HEK293 (cell line): ENCODE measurements at regions not wholly inside any gene's neighbourhood (a gene's known extent, or its start where the extent isn't known, plus 50 kb on each side); places are given as distances from the start of the nearest gene placed in this dataset.

Experiments used
- CTCF ChIA-PET: fragments of 350-600 bp; formaldehyde crosslinking; extraction: SDS; loops from one replicate; lab custom pipeline; 2021; ENCODE audit warnings: antibody characterized with exemption; lab: Yijun Ruan, JAX
- POLR2A ChIA-PET: fragments of 300-600 bp; formaldehyde crosslinking; extraction: SDS; loops from one replicate; lab custom pipeline; 2020; ENCODE audit warnings: antibody characterized with exemption, inconsistent platforms; lab: Yijun Ruan, JAX
- H3K27ac ChIP-seq: fragments of 200-500 bp; sonication (Bioruptor generic); 2 replicates; pipeline ENCODE4 v1.5.1; 2014; ENCODE audit warnings: low read depth, low read length, control low read depth, inconsistent platforms; ENCODE audit errors: extremely low read depth
- H3K36me3 ChIP-seq, 2 experiments: fragments of 200-500 bp in 1 of 2; sonication (Bioruptor generic) in 1 of 2; 1 replicate in 1 of 2; 2 replicates in 1 of 2; pipeline ENCODE4 v1.5.1; 2014 to 2017; ENCODE audit warnings: inconsistent platforms in 2 of 2, low read length in 2 of 2; ENCODE audit not compliant: control insufficient read depth in 2 of 2, insufficient read depth in 1 of 2
- H3K4me1 ChIP-seq: fragments of 200-500 bp; sonication (Bioruptor generic); 2 replicates; pipeline ENCODE4 v1.5.1; 2014; ENCODE audit warnings: mild to moderate bottlenecking, low read length, inconsistent platforms; ENCODE audit not compliant: control insufficient read depth, insufficient read depth
- H3K4me3 ChIP-seq: 2 replicates; pipeline ENCODE4 v1.5.1; 2011; ENCODE audit warnings: low read depth, mild to moderate bottlenecking, control low read depth, low read length, moderate library complexity
- H3K9me3 ChIP-seq: fragments of 200-500 bp; sonication (Bioruptor generic); 2 replicates; pipeline ENCODE4 v1.5.1; 2014; ENCODE audit warnings: low read depth, low read length, inconsistent platforms; ENCODE audit not compliant: control insufficient read depth, insufficient read depth
- BCL6B ChIP-seq: fragments of 450-650 bp; formaldehyde crosslinking; IDR thresholded peaks from 2 replicates; pipeline ENCODE4 v1.5.1; 2017; ENCODE audit warnings: missing biosample characterization, missing genetic modification characterization
- HIC1 ChIP-seq: fragments of 450-650 bp; formaldehyde crosslinking; IDR thresholded peaks from 2 replicates; pipeline ENCODE4 v1.5.1; 2016; ENCODE audit warnings: missing biosample characterization, missing genetic modification characterization
- HOXD13 ChIP-seq: sonication (generic); formaldehyde crosslinking; IDR thresholded peaks from 2 replicates; pipeline ENCODE4 v1.8.0; 2022; ENCODE audit warnings: missing genetic modification reagents, borderline replicate concordance
- KLF1 ChIP-seq: fragments of 450-650 bp; formaldehyde crosslinking; IDR thresholded peaks from 2 replicates; pipeline ENCODE4 v1.5.1; 2016; ENCODE audit warnings: missing biosample characterization, missing genetic modification characterization
- KLF16 ChIP-seq: fragments of 450-650 bp; formaldehyde crosslinking; IDR thresholded peaks from 2 replicates; pipeline ENCODE4 v1.5.1; 2017; ENCODE audit warnings: missing biosample characterization, missing genetic modification characterization
- SCRT1 ChIP-seq: fragments of 450-650 bp; formaldehyde crosslinking; IDR thresholded peaks from 2 replicates; pipeline ENCODE4 v1.5.1; 2016; ENCODE audit warnings: missing biosample characterization, missing genetic modification characterization, borderline replicate concordance
- SP3 ChIP-seq: fragments of 450-650 bp; formaldehyde crosslinking; IDR thresholded peaks from 2 replicates; pipeline ENCODE4 v1.5.1; 2016; ENCODE audit warnings: missing biosample characterization, missing genetic modification characterization
- SP7 ChIP-seq: fragments of 450-650 bp; formaldehyde crosslinking; IDR thresholded peaks from 2 replicates; pipeline ENCODE4 v1.5.1; 2016; ENCODE audit warnings: missing biosample characterization, missing genetic modification characterization
- TRIM28 ChIP-seq: IDR thresholded peaks from 2 replicates; pipeline ENCODE4 v1.6.1; 2011; ENCODE audit warnings: low read length, control low read depth, borderline replicate concordance
- ZBTB7A ChIP-seq: fragments of 450-650 bp; formaldehyde crosslinking; IDR thresholded peaks from 2 replicates; pipeline ENCODE4 v1.5.1; 2016; ENCODE audit warnings: low read depth, missing biosample characterization, missing genetic modification characterization
- ZNF155 ChIP-seq: fragments of 450-650 bp; formaldehyde crosslinking; IDR thresholded peaks from 2 replicates; pipeline ENCODE4 v1.5.1; 2016; ENCODE audit warnings: missing biosample characterization, missing genetic modification characterization
- ZNF221 ChIP-seq: fragments of 450-650 bp; formaldehyde crosslinking; IDR thresholded peaks from 2 replicates; pipeline ENCODE4 v1.5.1; 2017; ENCODE audit warnings: missing biosample characterization, missing genetic modification characterization, borderline replicate concordance
- ZNF248 ChIP-seq: fragments of 450-650 bp; formaldehyde crosslinking; IDR thresholded peaks from 2 replicates; pipeline ENCODE4 v1.5.1; 2017; ENCODE audit warnings: missing biosample characterization, missing genetic modification characterization
- ZNF266 ChIP-seq: fragments of 450-650 bp; formaldehyde crosslinking; IDR thresholded peaks from 2 replicates; pipeline ENCODE4 v1.5.1; 2016; ENCODE audit warnings: missing biosample characterization, missing genetic modification characterization, low read depth
- ZNF274 ChIP-seq, 2 experiments: fragments of 200-500 bp in 1 of 2; fragments of 450-650 bp in 1 of 2; sonication (Bioruptor generic) in 1 of 2; formaldehyde crosslinking in 1 of 2; IDR thresholded peaks; 2 replicates each; pipeline versions ENCODE4 v1.5.1 to v1.6.1; 2014 to 2016; ENCODE audit warnings: borderline replicate concordance in 1 of 2, inconsistent platforms in 1 of 2, low read length in 1 of 2, missing biosample characterization in 1 of 2, missing genetic modification characterization in 1 of 2
- ZNF350 ChIP-seq: fragments of 450-650 bp; formaldehyde crosslinking; IDR thresholded peaks from 2 replicates; pipeline ENCODE4 v1.5.0; 2017; ENCODE audit warnings: missing biosample characterization, mild to moderate bottlenecking, missing genetic modification characterization
- ZNF362 ChIP-seq: fragments of 450-650 bp; formaldehyde crosslinking; IDR thresholded peaks from 2 replicates; pipeline ENCODE4 v1.5.1; 2016; ENCODE audit warnings: missing biosample characterization, missing genetic modification characterization
- ZNF501 ChIP-seq: fragments of 450-650 bp; formaldehyde crosslinking; IDR thresholded peaks from 2 replicates; pipeline ENCODE4 v1.5.1; 2016; ENCODE audit warnings: missing biosample characterization, missing genetic modification characterization
- ZNF510 ChIP-seq: fragments of 450-650 bp; formaldehyde crosslinking; IDR thresholded peaks from 2 replicates; pipeline ENCODE4 v1.5.1; 2018; ENCODE audit warnings: mild to moderate bottlenecking, missing genetic modification characterization, missing biosample characterization; ENCODE audit not compliant: insufficient replicate concordance
- ZNF558 ChIP-seq: fragments of 450-650 bp; formaldehyde crosslinking; IDR thresholded peaks from 2 replicates; pipeline ENCODE4 v1.5.1; 2016; ENCODE audit warnings: missing biosample characterization, missing genetic modification characterization
- ZNF580 ChIP-seq: fragments of 450-650 bp; formaldehyde crosslinking; IDR thresholded peaks from 2 replicates; pipeline ENCODE4 v1.5.1; 2016; ENCODE audit warnings: missing biosample characterization, missing genetic modification characterization
- ZNF621 ChIP-seq: fragments of 450-650 bp; formaldehyde crosslinking; IDR thresholded peaks from 2 replicates; pipeline ENCODE4 v1.5.1; 2017; ENCODE audit warnings: missing biosample characterization, missing genetic modification characterization
- ZNF704 ChIP-seq: fragments of 450-650 bp; formaldehyde crosslinking; IDR thresholded peaks from 2 replicates; pipeline ENCODE4 v1.5.1; 2016; ENCODE audit warnings: missing biosample characterization, missing genetic modification characterization
- ZNF768 ChIP-seq: fragments of 450-650 bp; formaldehyde crosslinking; IDR thresholded peaks from 2 replicates; pipeline ENCODE4 v1.5.1; 2018; ENCODE audit warnings: missing biosample characterization, mild to moderate bottlenecking, missing genetic modification characterization
- ZNF777 ChIP-seq: fragments of 450-650 bp; formaldehyde crosslinking; IDR thresholded peaks from 2 replicates; pipeline ENCODE4 v1.5.1; 2017; ENCODE audit warnings: missing biosample characterization, missing genetic modification characterization, borderline replicate concordance
- ZNF830 ChIP-seq: fragments of 450-650 bp; IDR thresholded peaks from 2 replicates; pipeline ENCODE4 v1.5.0; 2018; ENCODE audit warnings: missing biosample characterization, missing genetic modification characterization, low read depth, mild to moderate bottlenecking, moderate library complexity
- ZSCAN30 ChIP-seq: fragments of 450-650 bp; IDR thresholded peaks from 2 replicates; pipeline ENCODE4 v1.5.1; 2018; ENCODE audit warnings: missing biosample characterization, mild to moderate bottlenecking, missing genetic modification characterization, moderate library complexity

- Histone ChIP-seq H3K4me1 (no peaks in the 10 kb centered on the region), H3K36me3 (no peaks in the 10 kb centered on the region), H3K4me3 (no peak overlapping the region), H3K27ac (no peak overlapping the region), H3K9me3 (no peaks in the 10 kb centered on the region)
- ChIA-PET CTCF (no interaction called here), POLR2A (no interaction called here)
- no peak for TF ChIP-seq ZNF777 (tag by site-specific recombination)
- TF ChIP-seq ZNF350 (tag by site-specific recombination): no peak
- no peak for TF ChIP-seq HOXD13 (CRISPR knock-in tag)
- no peak for TF ChIP-seq ZBTB7A
- no peak for TF ChIP-seq ZSCAN30 (tag by site-specific recombination)
- no peak for TF ChIP-seq KLF16 (tag by site-specific recombination)
- no peak for TF ChIP-seq HIC1 (tag by site-specific recombination)
- TF ChIP-seq SP3 (tag by site-specific recombination): no peak
- TF ChIP-seq ZNF510 (tag by site-specific recombination): no peak
- TF ChIP-seq SCRT1 (tag by site-specific recombination): no peak
These were observed 600.2 kb upstream of the GRM7 start for GRCh38 chr3:6260551-6261191.

- Histone ChIP-seq H3K9me3 (no peaks in the 10 kb centered on the region), H3K4me1 (no peaks in the 10 kb centered on the region), H3K4me3 (no peak overlapping the region), H3K36me3 (no peaks in the 10 kb centered on the region), H3K27ac (no peak overlapping the region)
- no peak for TF ChIP-seq ZNF248
- TF ChIP-seq ZNF768 (tag by site-specific recombination): no peak
- no peak for TF ChIP-seq ZNF274 (IDR thresholded peaks at IDR 0.05; ENCODE audit: low read length)
- TF ChIP-seq ZNF274 (tag by site-specific recombination; IDR thresholded peaks at IDR 0.05; ENCODE audit: borderline replicate concordance): no peak
- TF ChIP-seq ZNF830: no peak
- no peak for TF ChIP-seq ZNF155 (tag by site-specific recombination)
- TF ChIP-seq ZNF558 (tag by site-specific recombination): no peak
- POLR2A ChIA-PET: no interaction called here
- CTCF ChIA-PET: no interaction called here
These were observed 598.9 kb upstream of the GRM7 start for GRCh38 chr3:6262010-6262409.

- H3K4me1 ChIP-seq: no peaks in the 10 kb centered on the region
- no peaks in the 10 kb centered on the region for H3K9me3 ChIP-seq
- ChIA-PET POLR2A (no interaction called here), CTCF (interaction anchor here (0.6 kb wide), 1 partner anchor 439 kb away, joined by 3 read pairs; no protein-coding TSS in a partner anchor)
- no peak overlapping the region for H3K4me3 ChIP-seq
- no peaks in the 10 kb centered on the region for H3K36me3 ChIP-seq
- H3K27ac ChIP-seq: no peak overlapping the region
- TF ChIP-seq ZNF362 (no peak), KLF1 (tag by site-specific recombination) (no peak), ZNF221 (tag by site-specific recombination) (no peak), BCL6B (tag by site-specific recombination) (no peak), ZNF621 (tag by site-specific recombination) (no peak), TRIM28 (no peak), ZNF704 (tag by site-specific recombination) (no peak), ZNF777 (tag by site-specific recombination) (no peak), ZNF501 (tag by site-specific recombination) (no peak), ZNF266 (no peak), ZNF580 (tag by site-specific recombination) (no peak), SP7 (tag by site-specific recombination) (no peak)
These were observed 596.9 kb upstream of the GRM7 start for GRCh38 chr3:6264036-6264435.
